SK-N-SH (cell line): ENCODE measurements at regions not wholly inside any gene's neighbourhood (a gene's known extent, or its start where the extent isn't known, plus 50 kb on each side); places are given as distances from the start of the nearest gene placed in this dataset.

ENCODE experiments used
- ELF1 ChIP-seq: IDR thresholded peaks from 2 replicates; pipeline ENCODE4 v1.4.0; 2012
- JUND ChIP-seq: IDR thresholded peaks from 2 replicates; pipeline ENCODE4 v1.4.0; 2012
- MEF2A ChIP-seq: IDR thresholded peaks from 2 replicates; pipeline ENCODE4 v1.4.0; 2012; ENCODE audit warnings: low read depth, borderline replicate concordance
- TEAD4 ChIP-seq: IDR thresholded peaks from 2 replicates; pipeline ENCODE4 v1.4.0; 2012; ENCODE audit warnings: mild to moderate bottlenecking, borderline replicate concordance; ENCODE audit not compliant: insufficient read depth
- TF ChIP-seq, protein P1 (sequence below): fragments of 200-600 bp; sonication (generic); IDR thresholded peaks from 2 replicates; pipeline ENCODE4 v1.6.1; 2017; ENCODE audit warnings: antibody characterized with exemption, mild to moderate bottlenecking, moderate library complexity
- TF ChIP-seq, protein P2 (sequence below): IDR thresholded peaks from 2 replicates; pipeline ENCODE4 v1.6.1; 2012; ENCODE audit warnings: mild to moderate bottlenecking, low read depth, low read length, moderate library complexity

GRCh38 chr9:110006657-110007056 lies 201.3 kb downstream of the C9orf152 start:
- TF ChIP-seq, protein P1, sequence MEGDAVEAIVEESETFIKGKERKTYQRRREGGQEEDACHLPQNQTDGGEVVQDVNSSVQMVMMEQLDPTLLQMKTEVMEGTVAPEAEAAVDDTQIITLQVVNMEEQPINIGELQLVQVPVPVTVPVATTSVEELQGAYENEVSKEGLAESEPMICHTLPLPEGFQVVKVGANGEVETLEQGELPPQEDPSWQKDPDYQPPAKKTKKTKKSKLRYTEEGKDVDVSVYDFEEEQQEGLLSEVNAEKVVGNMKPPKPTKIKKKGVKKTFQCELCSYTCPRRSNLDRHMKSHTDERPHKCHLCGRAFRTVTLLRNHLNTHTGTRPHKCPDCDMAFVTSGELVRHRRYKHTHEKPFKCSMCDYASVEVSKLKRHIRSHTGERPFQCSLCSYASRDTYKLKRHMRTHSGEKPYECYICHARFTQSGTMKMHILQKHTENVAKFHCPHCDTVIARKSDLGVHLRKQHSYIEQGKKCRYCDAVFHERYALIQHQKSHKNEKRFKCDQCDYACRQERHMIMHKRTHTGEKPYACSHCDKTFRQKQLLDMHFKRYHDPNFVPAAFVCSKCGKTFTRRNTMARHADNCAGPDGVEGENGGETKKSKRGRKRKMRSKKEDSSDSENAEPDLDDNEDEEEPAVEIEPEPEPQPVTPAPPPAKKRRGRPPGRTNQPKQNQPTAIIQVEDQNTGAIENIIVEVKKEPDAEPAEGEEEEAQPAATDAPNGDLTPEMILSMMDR: no peak
- TF ChIP-seq MEF2A: no peak
- TF ChIP-seq JUND: no peak
- TF ChIP-seq TEAD4: no peak
- TF ChIP-seq ELF1: no peak
- TF ChIP-seq, protein P2, sequence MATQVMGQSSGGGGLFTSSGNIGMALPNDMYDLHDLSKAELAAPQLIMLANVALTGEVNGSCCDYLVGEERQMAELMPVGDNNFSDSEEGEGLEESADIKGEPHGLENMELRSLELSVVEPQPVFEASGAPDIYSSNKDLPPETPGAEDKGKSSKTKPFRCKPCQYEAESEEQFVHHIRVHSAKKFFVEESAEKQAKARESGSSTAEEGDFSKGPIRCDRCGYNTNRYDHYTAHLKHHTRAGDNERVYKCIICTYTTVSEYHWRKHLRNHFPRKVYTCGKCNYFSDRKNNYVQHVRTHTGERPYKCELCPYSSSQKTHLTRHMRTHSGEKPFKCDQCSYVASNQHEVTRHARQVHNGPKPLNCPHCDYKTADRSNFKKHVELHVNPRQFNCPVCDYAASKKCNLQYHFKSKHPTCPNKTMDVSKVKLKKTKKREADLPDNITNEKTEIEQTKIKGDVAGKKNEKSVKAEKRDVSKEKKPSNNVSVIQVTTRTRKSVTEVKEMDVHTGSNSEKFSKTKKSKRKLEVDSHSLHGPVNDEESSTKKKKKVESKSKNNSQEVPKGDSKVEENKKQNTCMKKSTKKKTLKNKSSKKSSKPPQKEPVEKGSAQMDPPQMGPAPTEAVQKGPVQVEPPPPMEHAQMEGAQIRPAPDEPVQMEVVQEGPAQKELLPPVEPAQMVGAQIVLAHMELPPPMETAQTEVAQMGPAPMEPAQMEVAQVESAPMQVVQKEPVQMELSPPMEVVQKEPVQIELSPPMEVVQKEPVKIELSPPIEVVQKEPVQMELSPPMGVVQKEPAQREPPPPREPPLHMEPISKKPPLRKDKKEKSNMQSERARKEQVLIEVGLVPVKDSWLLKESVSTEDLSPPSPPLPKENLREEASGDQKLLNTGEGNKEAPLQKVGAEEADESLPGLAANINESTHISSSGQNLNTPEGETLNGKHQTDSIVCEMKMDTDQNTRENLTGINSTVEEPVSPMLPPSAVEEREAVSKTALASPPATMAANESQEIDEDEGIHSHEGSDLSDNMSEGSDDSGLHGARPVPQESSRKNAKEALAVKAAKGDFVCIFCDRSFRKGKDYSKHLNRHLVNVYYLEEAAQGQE: no peak
